Stomach (tissue), 8 donors: ENCODE measurements at regions not wholly inside any gene's neighbourhood (a gene's known extent, or its start where the extent isn't known, plus 50 kb on each side); places are given as distances from the start of the nearest gene placed in this dataset.
"Not testable (repeated sequence)": the region's sequence is repeated elsewhere in the genome, so short reads cannot be mapped to it uniquely, and the experiment has no call there.

Source experiments
- DNase-seq, 2 donors: peaks; one replicate each; pipeline versions ENCODE4 v3.0.0 to v3.0.0-alpha.2; 2013 to 2019
- H3K27ac ChIP-seq, 5 donors: fragments of 200-600 bp in 4 of 5; sonication (generic) in 4 of 5; one replicate each; pipeline ENCODE4 v1.5.1; 2013 to 2019; ENCODE audit warnings: mild to moderate bottlenecking in 1 of 5, moderate library complexity in 1 of 5
- H3K27me3 ChIP-seq, 3 donors: fragments of 200-600 bp; sonication (generic); one replicate each; pipeline ENCODE4 v1.5.1; 2017 to 2019; ENCODE audit warnings: mixed run types in 1 of 3
- H3K36me3 ChIP-seq, 4 donors: fragments of 200-600 bp; sonication (generic); 1 replicate in 3 of 4; 2 replicates in 1 of 4; pipeline ENCODE4 v1.5.1; 2016 to 2019
- H3K4me1 ChIP-seq, 4 donors: fragments of 200-600 bp; sonication (generic); one replicate each; pipeline ENCODE4 v1.5.1; 2016 to 2019
- H3K4me3 ChIP-seq, 4 donors: fragments of 200-600 bp; sonication (generic) in 3 of 4; one replicate each; pipeline ENCODE4 v1.5.1; 2016 to 2019; ENCODE audit warnings: mild to moderate bottlenecking in 1 of 4
- H3K9me3 ChIP-seq, 4 donors: fragments of 200-600 bp; sonication (generic); one replicate each; pipeline ENCODE4 v1.5.1; 2016 to 2019
- EP300 ChIP-seq: sonication (generic); formaldehyde crosslinking; IDR thresholded peaks from one replicate; pipeline ENCODE4 v1.6.1; 2017; ENCODE audit warnings: antibody characterized with exemption
- POLR2A ChIP-seq, 4 donors: fragments of 450-650 bp; IDR thresholded peaks; one replicate each; pipeline ENCODE4 v1.6.1; 2016; ENCODE audit warnings: antibody characterized with exemption in 4 of 4, control low read depth in 2 of 4, mild to moderate bottlenecking in 1 of 4, moderate library complexity in 1 of 4
- POLR2AphosphoS5 ChIP-seq, 3 donors: sonication (generic); formaldehyde crosslinking; IDR thresholded peaks; one replicate each; pipeline ENCODE4 v1.6.1; 2016; ENCODE audit warnings: antibody characterized with exemption in 3 of 3
- WGBS, 5 donors: extraction: QIAGEN DNeasy Blood & Tissue Kit in 3 of 5; methylation state at CpG; one replicate each; pipeline versions ENCODE4 v1.1.5 to v1.1.7; 2013 to 2018; 5-methylcytosine and 5-hydroxymethylcytosine counted together
- intact Hi-C: fragments of 100-400 bp; cut with DNase I; formaldehyde crosslinking; loops from one replicate; pipeline ENCODE4 v1.15.1; 2023; ENCODE audit warnings: low total_unique reads
- TF ChIP-seq, protein P1 (sequence below), 7 experiments: fragments of 450-650 bp in 4 of 7; fragments of 200-600 bp in 3 of 7; sonication (generic) in 3 of 7; IDR thresholded peaks; one replicate each; pipeline ENCODE4 v1.5.1; 2016 to 2019; ENCODE audit warnings: antibody characterized with exemption in 7 of 7, control low read depth in 2 of 7, mild to moderate bottlenecking in 1 of 7
- donor health status: healthy with polysubstance abuse.
- donor health status: Bipolar disorder and iron deficiency.
- donor health status: healthy.

DNA sequence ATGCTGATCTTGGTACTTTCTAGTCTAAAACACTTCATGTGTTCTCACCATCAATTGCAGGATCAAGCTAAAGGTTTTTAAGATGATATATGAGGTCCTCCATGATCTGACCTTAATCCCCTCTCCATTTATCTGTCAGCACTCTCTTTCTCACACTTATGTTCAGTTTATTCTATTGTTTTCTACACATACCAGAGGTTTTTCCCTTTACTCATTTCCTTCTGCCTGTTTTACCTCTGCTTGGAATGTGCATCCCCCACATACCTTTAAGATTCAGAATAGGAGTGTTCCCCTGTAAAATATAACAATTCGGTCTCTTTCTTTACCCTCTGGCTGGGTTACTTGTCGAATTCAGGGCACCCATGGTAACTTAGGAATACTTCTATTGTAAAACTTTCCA is 219.1 kb upstream of the PKP2 start:
- H3K4me3 ChIP-seq, result no peak overlapping the region
- no peak for TF ChIP-seq POLR2AphosphoS5 (IDR thresholded peaks at IDR 0.05)
- TF ChIP-seq, protein P1, sequence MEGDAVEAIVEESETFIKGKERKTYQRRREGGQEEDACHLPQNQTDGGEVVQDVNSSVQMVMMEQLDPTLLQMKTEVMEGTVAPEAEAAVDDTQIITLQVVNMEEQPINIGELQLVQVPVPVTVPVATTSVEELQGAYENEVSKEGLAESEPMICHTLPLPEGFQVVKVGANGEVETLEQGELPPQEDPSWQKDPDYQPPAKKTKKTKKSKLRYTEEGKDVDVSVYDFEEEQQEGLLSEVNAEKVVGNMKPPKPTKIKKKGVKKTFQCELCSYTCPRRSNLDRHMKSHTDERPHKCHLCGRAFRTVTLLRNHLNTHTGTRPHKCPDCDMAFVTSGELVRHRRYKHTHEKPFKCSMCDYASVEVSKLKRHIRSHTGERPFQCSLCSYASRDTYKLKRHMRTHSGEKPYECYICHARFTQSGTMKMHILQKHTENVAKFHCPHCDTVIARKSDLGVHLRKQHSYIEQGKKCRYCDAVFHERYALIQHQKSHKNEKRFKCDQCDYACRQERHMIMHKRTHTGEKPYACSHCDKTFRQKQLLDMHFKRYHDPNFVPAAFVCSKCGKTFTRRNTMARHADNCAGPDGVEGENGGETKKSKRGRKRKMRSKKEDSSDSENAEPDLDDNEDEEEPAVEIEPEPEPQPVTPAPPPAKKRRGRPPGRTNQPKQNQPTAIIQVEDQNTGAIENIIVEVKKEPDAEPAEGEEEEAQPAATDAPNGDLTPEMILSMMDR (IDR thresholded peaks at IDR 0.05), result no peak
- H3K9me3 ChIP-seq, result no peaks in the 10 kb centered on the region
- DNase-seq, result no peak
- no peak overlapping the region for H3K27ac ChIP-seq
- no peaks in the 10 kb centered on the region for H3K36me3 ChIP-seq
- no peaks in the 10 kb centered on the region for H3K27me3 ChIP-seq
- no peaks in the 10 kb centered on the region for H3K4me1 ChIP-seq
- WGBS, 5 donors, result 28 to 68% (median 64%) methylated on average over 2 of the region's 2 CpGs
- intact Hi-C loops, result no loop called here

GRCh38 chr12:33111850-33112249 is 215.3 kb upstream of the PKP2 start:
- Histone ChIP-seq H3K27me3 (no peaks in the 10 kb centered on the region), H3K36me3 (no peaks in the 10 kb centered on the region), H3K4me3 (no peak overlapping the region), H3K27ac (no peak overlapping the region), H3K4me1 (no peaks in the 10 kb centered on the region), H3K9me3 (peaks cover 0 to 6% (median 0%) of the 10 kb centered on the region in 4 donors)
- TF ChIP-seq EP300 (no peak), POLR2A (IDR thresholded peaks at IDR 0.05) (no peak), POLR2AphosphoS5 (IDR thresholded peaks at IDR 0.05) (no peak)
- TF ChIP-seq, protein P1 (IDR thresholded peaks at IDR 0.05), result no peak
- intact Hi-C loops, result no loop called here
- 63 to 68% (median 66%) methylated on average over 6 of the region's 6 CpGs for WGBS, 5 donors
- no peak for DNase-seq

- H3K27me3 ChIP-seq, H3K4me1 ChIP-seq, intact Hi-C loops, H3K9me3 ChIP-seq, H3K4me3 ChIP-seq, H3K36me3 ChIP-seq, H3K27ac ChIP-seq, DNase-seq: not testable (repeated sequence)
- 72 to 78% (median 73%) methylated on average over 7 of the region's 7 CpGs for WGBS, 5 donors
Measured at GRCh38 chr12:33107827-33108226, 211.2 kb upstream of the PKP2 start.

- no peaks in the 10 kb centered on the region for H3K36me3 ChIP-seq
- DNase-seq, result no peak
- H3K27me3 ChIP-seq, result no peaks in the 10 kb centered on the region
- 54 to 67% (median 63%) methylated on average over 2 of the region's 2 CpGs for WGBS, 5 donors
- H3K4me1 ChIP-seq, result no peaks in the 10 kb centered on the region
- no peak overlapping the region for H3K4me3 ChIP-seq
- intact Hi-C loops, result no loop called here
- no peaks in the 10 kb centered on the region for H3K9me3 ChIP-seq
- no peak overlapping the region for H3K27ac ChIP-seq
- TF ChIP-seq POLR2A (IDR thresholded peaks at IDR 0.05) (no peak), EP300 (no peak), POLR2AphosphoS5 (IDR thresholded peaks at IDR 0.05) (no peak)
- TF ChIP-seq, protein P1 (IDR thresholded peaks at IDR 0.05), result no peak
Measured at GRCh38 chr12:33093534-33093933, 197.0 kb upstream of the PKP2 start.

DNA sequence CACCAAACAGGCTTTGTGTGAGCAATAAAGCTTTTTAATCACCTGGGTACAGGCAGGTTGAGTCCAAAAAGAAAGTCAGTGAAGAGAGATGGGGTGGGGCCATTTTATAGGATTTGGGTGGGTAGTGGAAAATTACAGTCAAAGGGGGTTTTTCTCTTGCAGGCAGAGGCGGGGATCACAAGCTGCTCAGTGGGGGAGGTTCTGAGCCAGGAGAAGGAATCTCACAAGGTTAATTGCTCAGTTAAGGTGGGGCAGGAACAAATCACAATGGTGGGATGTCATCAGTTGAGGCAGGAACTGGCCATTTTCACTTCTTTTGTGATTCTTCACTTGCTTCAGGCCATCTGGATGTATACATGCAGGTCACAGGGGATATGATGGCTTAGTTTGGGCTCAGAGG is 191.3 kb upstream of the PKP2 start:
- H3K36me3 ChIP-seq, H3K27ac ChIP-seq, H3K27me3 ChIP-seq, H3K4me3 ChIP-seq, intact Hi-C loops, H3K9me3 ChIP-seq, H3K4me1 ChIP-seq, DNase-seq: not testable (repeated sequence)
- WGBS, 5 donors, result 71 to 93% (median 76%) methylated on average over 1 of the region's 1 CpG

DNA sequence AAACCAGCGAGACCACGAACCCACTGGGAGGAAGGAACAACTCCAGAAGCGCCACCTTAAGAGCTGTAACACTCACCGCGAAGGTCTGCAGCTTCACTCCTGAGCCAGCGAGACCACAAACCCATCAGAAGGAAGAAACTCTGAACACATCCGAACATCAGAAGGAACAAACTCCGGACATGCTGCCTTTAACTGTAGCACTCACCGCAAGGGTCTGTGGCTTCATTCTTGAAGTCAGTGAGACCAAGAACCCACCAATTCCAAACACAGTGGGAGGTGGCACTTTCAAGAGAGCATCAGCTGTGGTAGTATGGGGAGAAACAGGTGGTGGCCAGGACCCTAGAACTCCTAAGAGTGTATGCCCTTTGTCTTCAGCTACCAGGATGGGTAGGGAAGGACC is 179.8 kb upstream of the PKP2 start:
- H3K4me1 ChIP-seq, H3K36me3 ChIP-seq, H3K27ac ChIP-seq, H3K4me3 ChIP-seq, H3K27me3 ChIP-seq, intact Hi-C loops, DNase-seq: not testable (repeated sequence)
- H3K9me3 ChIP-seq, result peaks cover 0 to 21% (median 4%) of the 10 kb centered on the region in 4 donors
- WGBS, 5 donors, result 82 to 94% (median 89%) methylated on average over 7 to 9 of the region's 9 CpGs

DNA sequence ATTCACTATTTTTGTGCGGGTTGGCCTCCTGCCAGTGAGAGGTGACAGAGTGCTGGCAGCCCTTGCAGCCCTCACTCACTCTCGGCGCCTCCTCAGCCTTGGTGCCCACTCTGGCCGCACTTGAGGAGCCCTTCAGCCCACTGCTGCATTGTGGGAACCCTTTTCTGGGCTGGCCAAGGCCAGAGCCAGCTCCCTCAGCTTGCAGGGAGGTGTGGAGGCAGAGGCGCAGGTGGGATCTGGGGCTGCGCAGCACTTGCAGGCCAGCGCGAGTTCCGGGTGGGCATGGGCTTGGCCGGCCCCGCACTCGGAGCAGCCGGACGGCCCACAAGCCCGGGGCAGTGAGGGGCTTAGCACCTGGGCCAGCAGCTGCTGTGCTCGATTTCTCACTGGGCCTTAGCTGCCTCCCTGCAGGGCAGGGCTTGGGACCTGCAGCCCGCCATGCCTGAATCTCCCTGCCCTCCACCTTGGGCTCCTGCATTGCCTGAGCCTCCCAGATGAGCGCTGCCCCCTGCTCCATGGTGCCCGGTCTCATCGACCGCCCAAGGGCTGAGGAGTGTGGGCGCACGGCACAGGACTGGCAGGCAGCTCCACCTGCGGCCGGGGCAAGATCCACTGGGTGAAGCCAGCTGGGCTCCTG is 178.7 kb upstream of the PKP2 start:
- H3K4me3 ChIP-seq, H3K36me3 ChIP-seq, H3K27ac ChIP-seq, intact Hi-C loops, DNase-seq, H3K4me1 ChIP-seq, H3K27me3 ChIP-seq: not testable (repeated sequence)
- WGBS, 5 donors, result 88 to 94% (median 92%) methylated on average over 14 to 25 of the region's 25 CpGs
- peaks cover 0 to 21% (median 4%) of the 10 kb centered on the region in 4 donors for H3K9me3 ChIP-seq
